Embryonic facial prominence (tissue), 1 donor: ENCODE measurements at regions not wholly inside any gene's neighbourhood (a gene's known extent, or its start where the extent isn't known, plus 50 kb on each side); places are given as distances from the start of the nearest gene placed in this dataset.
"Not testable (repeated sequence)": the region's sequence is repeated elsewhere in the genome, so short reads cannot be mapped to it uniquely, and the experiment has no call there.

Experiments
- DNase-seq: peaks from one replicate; pipeline ENCODE4 v3.0.0-alpha.2; 2016; ENCODE audit errors: extremely low spot score

- no peak for DNase-seq
These were observed 220.8 kb upstream of the PCSK5 start for GRCh38 chr9:75669721-75670120.

DNA sequence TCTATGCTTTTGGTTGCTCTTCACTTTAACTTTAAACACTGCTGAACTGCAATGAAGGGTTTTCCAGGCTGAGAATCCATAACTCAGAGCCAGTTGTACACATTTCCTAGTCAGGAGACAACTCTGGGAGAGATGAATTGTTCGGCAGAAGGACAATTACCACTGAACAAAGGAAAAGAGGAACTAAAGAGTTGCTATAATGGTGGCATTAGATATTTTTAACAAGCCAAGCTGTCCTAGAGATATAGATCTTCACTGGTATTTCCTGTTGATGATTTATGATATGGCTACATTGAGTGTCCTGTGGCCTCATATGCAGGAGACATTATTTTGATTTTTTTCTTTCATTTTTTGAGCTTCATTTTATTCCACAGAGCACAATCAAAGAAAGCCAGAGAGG is 219.1 kb upstream of the PCSK5 start:
- DNase-seq, result no peak

DNA sequence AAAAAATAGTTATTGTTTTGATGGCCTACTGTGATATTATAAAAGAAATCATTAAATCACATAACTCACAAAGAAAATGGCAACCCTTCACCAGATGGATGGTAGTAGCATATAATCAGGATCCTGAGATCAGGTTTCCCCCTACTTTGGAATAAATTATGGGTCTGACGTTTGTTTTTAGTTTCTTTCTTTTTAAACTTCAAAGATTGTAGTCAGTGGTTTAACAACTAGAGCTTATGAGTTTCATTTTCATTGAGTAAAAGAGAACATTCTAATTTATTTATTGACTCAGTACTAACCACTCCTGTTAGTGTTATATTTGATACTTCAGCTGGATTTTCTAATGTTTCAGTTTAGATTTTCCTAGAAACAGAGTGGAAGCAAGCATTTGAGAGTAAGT is 218.0 kb upstream of the PCSK5 start:
- no peak for DNase-seq

- DNase-seq, result no peak
These were observed 206.9 kb upstream of the PCSK5 start for GRCh38 chr9:75683591-75683990.

GRCh38 chr9:75685062-75685461 is 205.4 kb upstream of the PCSK5 start:
- no peak for DNase-seq

GRCh38 chr9:75687359-75687953 is 203.0 kb upstream of the PCSK5 start:
- no peak for DNase-seq

GRCh38 chr9:75690551-75690950 is 199.9 kb upstream of the PCSK5 start:
- DNase-seq, result not testable (repeated sequence)

DNA sequence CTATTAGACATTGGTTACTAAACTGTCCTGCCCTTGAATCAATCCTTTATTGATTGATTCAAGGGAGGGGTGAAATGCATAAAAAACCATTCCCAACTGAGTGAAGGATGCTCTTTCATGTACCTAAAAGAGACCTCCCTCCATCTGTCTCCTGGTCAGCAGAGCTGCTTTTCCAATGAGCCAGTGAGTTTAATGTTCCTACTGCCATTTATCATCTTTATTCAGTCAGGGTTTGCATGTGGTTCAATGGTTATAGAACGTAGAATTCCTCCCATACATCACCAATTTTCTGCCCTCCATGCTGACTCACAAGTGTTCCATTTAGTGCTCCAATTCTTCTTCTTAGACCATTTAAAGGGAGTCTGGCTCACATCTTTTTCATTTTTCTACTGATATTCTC is 199.1 kb upstream of the PCSK5 start:
- no peak for DNase-seq

GRCh38 chr9:75692309-75692708 is 198.2 kb upstream of the PCSK5 start:
- no peak for DNase-seq

DNA sequence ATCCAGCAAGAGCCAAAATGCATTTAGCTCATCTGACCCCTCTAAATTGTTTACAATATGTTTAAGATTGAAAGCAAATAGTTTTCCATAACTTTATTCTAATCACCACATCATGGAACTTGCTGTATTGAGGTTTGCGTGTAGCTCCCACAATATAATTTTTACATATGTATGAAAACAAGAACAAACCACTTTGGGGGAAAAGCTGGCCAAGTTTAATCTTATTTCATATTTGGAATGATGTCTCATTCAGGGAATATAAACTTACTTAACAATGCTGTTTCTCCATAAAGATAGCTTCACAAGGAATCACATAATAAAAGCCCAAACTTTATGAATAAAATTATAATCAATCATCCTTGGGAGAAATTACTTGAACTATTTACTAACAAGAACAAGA is 194.6 kb upstream of the PCSK5 start:
- DNase-seq, result no peak

DNA sequence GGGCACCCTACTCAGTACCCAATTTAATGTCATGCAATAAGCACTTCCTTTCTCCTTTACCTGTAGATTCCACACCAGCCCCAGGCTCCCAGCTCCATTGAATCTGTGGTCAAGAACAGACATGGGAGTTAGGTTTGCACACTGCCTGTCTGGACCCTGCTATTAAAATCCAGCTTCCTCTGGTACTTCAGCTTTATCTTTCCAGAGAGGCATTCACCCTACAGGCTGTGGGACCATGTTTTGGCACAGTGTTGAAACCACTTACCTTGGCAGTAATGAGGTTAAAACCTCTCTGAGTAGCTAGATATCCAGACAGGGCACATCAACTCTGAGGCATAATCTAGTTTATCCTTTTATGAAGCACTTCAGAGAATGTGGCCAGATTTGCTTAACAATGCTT is 191.5 kb upstream of the PCSK5 start:
- DNase-seq, result no peak

GRCh38 chr9:75699625-75700251 is 190.7 kb upstream of the PCSK5 start:
- DNase-seq, result no peak

DNA sequence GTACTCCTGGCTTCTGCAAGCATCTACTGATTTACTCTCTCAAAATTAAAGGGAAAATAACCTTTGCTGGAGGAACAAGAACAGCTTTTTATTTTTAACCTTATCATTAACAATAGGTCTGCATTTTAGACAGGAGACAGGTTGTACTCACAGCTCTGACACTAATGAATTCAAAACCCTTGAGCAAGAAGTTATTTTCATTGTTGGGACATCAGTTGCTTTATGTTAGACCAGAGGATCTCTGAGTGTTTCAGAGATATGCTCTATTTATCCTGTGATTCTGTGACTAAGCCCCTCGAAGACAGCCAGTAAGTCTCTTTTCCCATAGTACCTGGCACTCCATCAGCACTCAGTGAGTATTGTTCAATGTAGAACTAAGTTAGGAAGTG is 190.2 kb upstream of the PCSK5 start:
- no peak for DNase-seq

DNA sequence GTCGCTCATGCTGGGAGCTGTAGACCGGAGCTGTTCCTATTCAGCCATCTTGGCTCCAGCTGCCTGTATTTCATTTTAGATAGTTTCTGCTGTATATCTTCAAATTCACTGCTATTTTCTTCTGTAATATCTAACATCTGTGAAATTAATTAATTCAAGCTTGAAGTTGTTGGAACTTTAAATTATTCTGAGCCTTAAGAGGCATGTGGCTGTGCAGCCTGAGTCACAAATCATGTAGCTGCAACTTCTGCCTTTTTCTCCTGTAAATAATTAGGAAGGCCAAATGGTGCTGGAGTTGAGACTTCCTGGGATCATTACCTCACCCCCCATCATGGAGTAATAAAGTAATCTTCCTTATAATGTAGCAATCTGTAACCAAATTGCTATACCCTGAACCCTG is 183.3 kb upstream of the PCSK5 start:
- no peak for DNase-seq

DNA sequence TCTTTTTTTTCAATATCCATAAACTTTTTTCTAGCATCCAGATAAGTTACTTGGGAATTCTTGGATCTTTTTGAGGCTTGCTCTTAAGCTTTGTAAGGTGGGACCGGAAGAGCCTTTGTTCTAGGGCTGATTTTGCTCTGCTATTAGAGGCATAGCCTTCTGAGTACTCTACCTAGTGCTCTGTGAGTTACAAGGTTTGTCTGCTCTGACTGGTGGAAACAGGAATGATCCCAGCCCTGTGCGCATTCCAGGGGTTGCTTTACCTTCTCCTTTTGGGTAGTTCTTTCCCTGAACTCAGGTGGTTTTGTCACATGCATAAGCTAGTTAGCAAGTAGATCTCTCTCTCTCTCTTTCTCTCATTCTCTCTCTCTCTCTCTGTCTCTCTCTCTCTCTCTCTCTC is 180.8 kb upstream of the PCSK5 start:
- DNase-seq, result no peak

GRCh38 chr9:75712700-75713099 is 177.8 kb upstream of the PCSK5 start:
- no peak for DNase-seq

DNA sequence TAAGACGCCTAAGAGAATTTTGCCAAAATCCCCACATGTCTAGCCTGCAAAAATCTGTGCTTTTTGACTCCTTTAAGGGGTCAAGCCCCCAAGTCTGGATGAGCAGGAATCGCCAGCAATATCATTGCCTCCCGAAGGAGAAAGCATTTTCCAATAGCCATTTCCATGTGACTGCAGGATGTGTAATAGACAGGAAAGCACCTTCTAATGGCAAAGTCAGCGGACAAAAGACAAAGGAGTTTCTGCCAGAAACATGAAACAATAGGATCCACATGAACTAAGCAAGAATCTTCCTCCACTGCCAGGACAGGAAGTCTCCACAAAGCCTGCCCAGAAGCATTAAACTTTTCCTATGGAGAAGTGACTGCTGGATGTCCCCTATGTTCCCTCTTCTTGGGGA is 177.1 kb upstream of the PCSK5 start:
- DNase-seq, result no peak

DNA sequence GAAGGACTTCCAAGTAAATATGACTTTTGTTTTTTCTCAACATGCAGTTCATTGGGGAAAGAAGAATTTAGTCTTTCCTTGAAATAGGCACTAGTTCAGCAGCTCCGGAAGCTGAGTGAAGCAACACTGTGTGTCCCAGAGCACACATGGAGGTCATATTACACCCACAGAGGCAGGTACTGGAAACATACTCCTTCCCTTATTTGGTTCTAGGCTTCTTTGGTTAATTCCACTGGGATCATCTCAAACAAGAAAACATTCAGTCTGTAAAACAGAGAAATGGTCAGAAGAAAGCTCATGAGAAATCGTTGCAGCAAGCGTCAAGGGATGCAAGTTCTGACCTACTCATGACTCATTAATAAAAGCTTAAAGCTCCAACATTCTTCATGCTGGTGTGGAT is 175.1 kb upstream of the PCSK5 start:
- DNase-seq, result no peak

DNA sequence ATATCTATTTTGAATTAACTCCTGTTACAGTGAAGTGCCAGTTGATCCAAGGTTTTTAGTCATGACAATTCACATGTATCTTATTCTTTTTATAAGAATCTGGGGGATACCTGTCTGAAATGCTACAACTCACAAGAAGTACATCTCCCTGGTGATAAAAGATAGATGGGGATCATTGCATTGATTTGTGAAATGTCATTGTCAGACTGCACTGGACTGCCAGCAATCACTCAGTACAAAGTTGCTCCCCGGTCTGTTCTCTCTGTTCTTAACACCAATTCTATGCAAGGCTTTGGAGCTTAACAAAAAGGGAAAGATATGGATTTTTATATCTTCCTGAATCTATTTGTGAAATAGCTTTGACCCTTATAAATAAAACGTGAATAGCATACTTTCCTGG is 171.8 kb upstream of the PCSK5 start:
- no peak for DNase-seq

GRCh38 chr9:75728391-75728790 is 162.1 kb upstream of the PCSK5 start:
- no peak for DNase-seq

GRCh38 chr9:75734802-75735201 is 155.7 kb upstream of the PCSK5 start:
- DNase-seq, result no peak

GRCh38 chr9:75739884-75740611 is 150.4 kb upstream of the PCSK5 start:
- DNase-seq, result no peak

- no peak for DNase-seq
These were observed 146.6 kb upstream of the PCSK5 start for GRCh38 chr9:75743855-75744254.
